Activated naive CD4-positive, alpha-beta T cell treated with anti-CD3 and anti-CD28 coated beads, Interleukin-2, amount 50 U/mL, for 24 hours (primary cell): ENCODE measurements at regions not wholly inside any gene's neighbourhood (a gene's known extent, or its start where the extent isn't known, plus 50 kb on each side); places are given as distances from the start of the nearest gene placed in this dataset.

Experiments
- H3K27ac Mint-ChIP-seq: one replicate; pipeline ENCODE4 v1.8.0; 2021; ENCODE audit warnings: mild to moderate bottlenecking, mixed read lengths
- H3K27me3 Mint-ChIP-seq: one replicate; pipeline ENCODE4 v1.8.0; 2021; ENCODE audit warnings: mixed read lengths
- H3K36me3 Mint-ChIP-seq: one replicate; pipeline ENCODE4 v1.8.0; 2021; ENCODE audit warnings: mixed read lengths
- H3K4me1 Mint-ChIP-seq: one replicate; pipeline ENCODE4 v1.8.0; 2021; ENCODE audit warnings: mixed read lengths
- H3K4me3 Mint-ChIP-seq: one replicate; pipeline ENCODE4 v1.8.0; 2021; ENCODE audit warnings: mild to moderate bottlenecking, mixed read lengths
- H3K9me3 Mint-ChIP-seq: one replicate; pipeline ENCODE4 v1.8.0; 2021; ENCODE audit warnings: mixed read lengths

GRCh38 chrX:20545538-20545937, 278.8 kb upstream of the RPS6KA3 start:
- no peaks in the 10 kb centered on the region for H3K9me3 Mint-ChIP-seq
- H3K27ac Mint-ChIP-seq: no peak overlapping the region
- H3K4me1 Mint-ChIP-seq: no peaks in the 10 kb centered on the region
- no peak overlapping the region for H3K4me3 Mint-ChIP-seq
- H3K27me3 Mint-ChIP-seq: peaks cover 2% of the 10 kb centered on the region
- no peaks in the 10 kb centered on the region for H3K36me3 Mint-ChIP-seq

GRCh38 chrX:20542072-20542471, 275.4 kb upstream of the RPS6KA3 start:
- no peak overlapping the region for H3K4me3 Mint-ChIP-seq
- H3K9me3 Mint-ChIP-seq: no peaks in the 10 kb centered on the region
- no peaks in the 10 kb centered on the region for H3K36me3 Mint-ChIP-seq
- peaks cover 2% of the 10 kb centered on the region for H3K27me3 Mint-ChIP-seq
- H3K27ac Mint-ChIP-seq: no peak overlapping the region
- no peaks in the 10 kb centered on the region for H3K4me1 Mint-ChIP-seq

- Mint-ChIP-seq H3K27ac (no peak overlapping the region), H3K36me3 (no peaks in the 10 kb centered on the region), H3K4me1 (no peaks in the 10 kb centered on the region), H3K9me3 (no peaks in the 10 kb centered on the region), H3K4me3 (no peak overlapping the region), H3K27me3 (peaks cover 7% of the 10 kb centered on the region)
Observed at GRCh38 chrX:20538974-20539373, 272.3 kb upstream of the RPS6KA3 start.

GRCh38 chrX:20531667-20532066, 265.0 kb upstream of the RPS6KA3 start:
- H3K36me3 Mint-ChIP-seq: no peaks in the 10 kb centered on the region
- no peaks in the 10 kb centered on the region for H3K9me3 Mint-ChIP-seq
- H3K27ac Mint-ChIP-seq: no peak overlapping the region
- peaks cover 3% of the 10 kb centered on the region for H3K4me1 Mint-ChIP-seq
- peaks cover 14% of the 10 kb centered on the region for H3K27me3 Mint-ChIP-seq
- no peak overlapping the region for H3K4me3 Mint-ChIP-seq

- no peaks in the 10 kb centered on the region for H3K36me3 Mint-ChIP-seq
- H3K4me1 Mint-ChIP-seq: peaks cover 3% of the 10 kb centered on the region
- H3K9me3 Mint-ChIP-seq: no peaks in the 10 kb centered on the region
- H3K27ac Mint-ChIP-seq: no peak overlapping the region
- H3K27me3 Mint-ChIP-seq: peaks cover 13% of the 10 kb centered on the region
- H3K4me3 Mint-ChIP-seq: no peak overlapping the region
Observed at GRCh38 chrX:20530406-20530921, 263.8 kb upstream of the RPS6KA3 start.

- Mint-ChIP-seq H3K4me3 (no peak overlapping the region), H3K27ac (no peak overlapping the region), H3K36me3 (no peaks in the 10 kb centered on the region), H3K9me3 (no peaks in the 10 kb centered on the region), H3K4me1 (peaks cover 3% of the 10 kb centered on the region), H3K27me3 (peaks cover 13% of the 10 kb centered on the region)
Observed at GRCh38 chrX:20529711-20530110, 263.0 kb upstream of the RPS6KA3 start.

GRCh38 chrX:20529301-20529700, 262.6 kb upstream of the RPS6KA3 start:
- H3K36me3 Mint-ChIP-seq: no peaks in the 10 kb centered on the region
- H3K9me3 Mint-ChIP-seq: no peaks in the 10 kb centered on the region
- H3K27ac Mint-ChIP-seq: no peak overlapping the region
- no peak overlapping the region for H3K4me3 Mint-ChIP-seq
- H3K27me3 Mint-ChIP-seq: peaks cover 11% of the 10 kb centered on the region
- peaks cover 4% of the 10 kb centered on the region for H3K4me1 Mint-ChIP-seq

- no peaks in the 10 kb centered on the region for H3K9me3 Mint-ChIP-seq
- H3K36me3 Mint-ChIP-seq: no peaks in the 10 kb centered on the region
- no peak overlapping the region for H3K27ac Mint-ChIP-seq
- H3K4me1 Mint-ChIP-seq: peaks cover 15% of the 10 kb centered on the region
- H3K4me3 Mint-ChIP-seq: no peak overlapping the region
- peaks cover 6% of the 10 kb centered on the region for H3K27me3 Mint-ChIP-seq
Observed at GRCh38 chrX:20527558-20528011, 260.9 kb upstream of the RPS6KA3 start.

- no peaks in the 10 kb centered on the region for H3K9me3 Mint-ChIP-seq
- H3K27ac Mint-ChIP-seq: no peak overlapping the region
- H3K4me1 Mint-ChIP-seq: peaks cover 15% of the 10 kb centered on the region
- no peaks in the 10 kb centered on the region for H3K36me3 Mint-ChIP-seq
- H3K27me3 Mint-ChIP-seq: peaks cover 6% of the 10 kb centered on the region
- no peak overlapping the region for H3K4me3 Mint-ChIP-seq
Observed at GRCh38 chrX:20527041-20527440, 260.3 kb upstream of the RPS6KA3 start.

GRCh38 chrX:20523626-20524312, 257.1 kb upstream of the RPS6KA3 start:
- H3K27ac Mint-ChIP-seq: no peak overlapping the region
- peaks cover 12% of the 10 kb centered on the region for H3K4me1 Mint-ChIP-seq
- H3K4me3 Mint-ChIP-seq: peak overlapping the region; percentile 36
- H3K36me3 Mint-ChIP-seq: no peaks in the 10 kb centered on the region
- peaks cover 4% of the 10 kb centered on the region for H3K27me3 Mint-ChIP-seq
- no peaks in the 10 kb centered on the region for H3K9me3 Mint-ChIP-seq

GRCh38 chrX:20522420-20522819, 255.7 kb upstream of the RPS6KA3 start:
- H3K4me3 Mint-ChIP-seq: no peak overlapping the region
- H3K36me3 Mint-ChIP-seq: no peaks in the 10 kb centered on the region
- no peaks in the 10 kb centered on the region for H3K9me3 Mint-ChIP-seq
- peaks cover 2% of the 10 kb centered on the region for H3K27me3 Mint-ChIP-seq
- H3K27ac Mint-ChIP-seq: no peak overlapping the region
- H3K4me1 Mint-ChIP-seq: peaks cover 12% of the 10 kb centered on the region

GRCh38 chrX:20521222-20521621, 254.5 kb upstream of the RPS6KA3 start:
- no peak overlapping the region for H3K4me3 Mint-ChIP-seq
- peaks cover 13% of the 10 kb centered on the region for H3K4me1 Mint-ChIP-seq
- peaks cover 2% of the 10 kb centered on the region for H3K27me3 Mint-ChIP-seq
- no peaks in the 10 kb centered on the region for H3K36me3 Mint-ChIP-seq
- H3K27ac Mint-ChIP-seq: no peak overlapping the region
- no peaks in the 10 kb centered on the region for H3K9me3 Mint-ChIP-seq

GRCh38 chrX:20519826-20520225, 253.1 kb upstream of the RPS6KA3 start:
- peaks cover 24% of the 10 kb centered on the region for H3K4me1 Mint-ChIP-seq
- H3K27ac Mint-ChIP-seq: no peak overlapping the region
- H3K9me3 Mint-ChIP-seq: no peaks in the 10 kb centered on the region
- H3K36me3 Mint-ChIP-seq: no peaks in the 10 kb centered on the region
- H3K27me3 Mint-ChIP-seq: peaks cover 2% of the 10 kb centered on the region
- H3K4me3 Mint-ChIP-seq: no peak overlapping the region

- H3K9me3 Mint-ChIP-seq: no peaks in the 10 kb centered on the region
- H3K27me3 Mint-ChIP-seq: peaks cover 2% of the 10 kb centered on the region
- H3K27ac Mint-ChIP-seq: no peak overlapping the region
- peaks cover 28% of the 10 kb centered on the region for H3K4me1 Mint-ChIP-seq
- no peaks in the 10 kb centered on the region for H3K36me3 Mint-ChIP-seq
- no peak overlapping the region for H3K4me3 Mint-ChIP-seq
Observed at GRCh38 chrX:20519146-20519545, 252.4 kb upstream of the RPS6KA3 start.

- peaks cover 2% of the 10 kb centered on the region for H3K27me3 Mint-ChIP-seq
Observed at GRCh38 chrX:20517565-20517964, 250.9 kb upstream of the RPS6KA3 start.

GRCh38 chrX:20515841-20516461, 249.2 kb upstream of the RPS6KA3 start:
- H3K4me3 Mint-ChIP-seq: no peak overlapping the region
- no peaks in the 10 kb centered on the region for H3K36me3 Mint-ChIP-seq
- peaks cover 2% of the 10 kb centered on the region for H3K27me3 Mint-ChIP-seq
- no peaks in the 10 kb centered on the region for H3K9me3 Mint-ChIP-seq
- H3K4me1 Mint-ChIP-seq: peaks cover 20% of the 10 kb centered on the region
- H3K27ac Mint-ChIP-seq: peak overlapping the region; percentile 46

More at GRCh38 chrX:20517565-20517964, 250.9 kb upstream of the RPS6KA3 start:
- Mint-ChIP-seq H3K27ac (no peak overlapping the region), H3K4me1 (peaks cover 20% of the 10 kb centered on the region), H3K36me3 (no peaks in the 10 kb centered on the region), H3K9me3 (no peaks in the 10 kb centered on the region), H3K4me3 (no peak overlapping the region)
